OCI-LY1 (cell line): ENCODE measurements at regions not wholly inside any gene's neighbourhood (a gene's known extent, or its start where the extent isn't known, plus 50 kb on each side); places are given as distances from the start of the nearest gene placed in this dataset.

Experiments
- H2AFZ ChIP-seq: fragments of 200-600 bp; sonication (generic), shearing (Covaris generic); 2 replicates; pipeline ENCODE4 v1.6.0; 2014; ENCODE audit warnings: antibody characterized with exemption, mild to moderate bottlenecking, low read length
- H3F3A ChIP-seq: fragments of 200-600 bp; sonication (generic), shearing (Covaris generic); 2 replicates; pipeline ENCODE4 v1.6.0; 2014; ENCODE audit warnings: mild to moderate bottlenecking, antibody characterized with exemption, low read length, moderate library complexity; ENCODE audit not compliant: insufficient read depth
- H3K27ac ChIP-seq: fragments of 200-600 bp; sonication (generic); 2 replicates; pipeline ENCODE4 v1.5.1; 2014; ENCODE audit warnings: low read length, mixed run types, mild to moderate bottlenecking, low read depth; ENCODE audit not compliant: poor library complexity, severe bottlenecking
- H3K27me3 ChIP-seq: fragments of 200-600 bp; sonication (generic); 2 replicates; pipeline ENCODE4 v1.6.0; 2014; ENCODE audit warnings: antibody characterized with exemption, mild to moderate bottlenecking, low read length, moderate library complexity; ENCODE audit not compliant: insufficient read depth
- H3K36me3 ChIP-seq: fragments of 200-600 bp; sonication (generic); 2 replicates; pipeline ENCODE4 v1.6.1; 2014; ENCODE audit warnings: mild to moderate bottlenecking, antibody characterized with exemption, low read length, moderate library complexity, mixed read lengths; ENCODE audit not compliant: insufficient read depth
- H3K4me1 ChIP-seq: fragments of 200-600 bp; sonication (generic); 2 replicates; pipeline ENCODE4 v1.5.1; 2014; ENCODE audit warnings: mild to moderate bottlenecking, low read length, moderate library complexity; ENCODE audit not compliant: insufficient read depth, severe bottlenecking
- H3K4me2 ChIP-seq: fragments of 200-600 bp; sonication (generic), shearing (Covaris generic); 2 replicates; pipeline ENCODE4 v1.6.1; 2014; ENCODE audit warnings: low read length
- H3K4me3 ChIP-seq: fragments of 200-600 bp; sonication (generic); 2 replicates; pipeline ENCODE4 v1.5.1; 2014; ENCODE audit warnings: low read length, low read depth, mild to moderate bottlenecking, mixed read lengths; ENCODE audit not compliant: poor library complexity, severe bottlenecking
- H3K79me2 ChIP-seq: fragments of 200-600 bp; shearing (Covaris generic); 2 replicates; pipeline ENCODE4 v1.6.1; 2016; ENCODE audit warnings: mixed run types, low read length, mixed read lengths; ENCODE audit not compliant: insufficient read depth
- H3K9ac ChIP-seq: fragments of 200-600 bp; sonication (generic), shearing (Covaris generic); 2 replicates; pipeline ENCODE4 v1.6.1; 2014; ENCODE audit warnings: mild to moderate bottlenecking, low read length, mixed read lengths
- H3K9me2 ChIP-seq: fragments of 200-600 bp; sonication (generic), shearing (Covaris generic); 2 replicates; pipeline ENCODE4 v1.6.1; 2014; ENCODE audit warnings: low read depth, mild to moderate bottlenecking, low read length, mixed read lengths
- H3K9me3 ChIP-seq: fragments of 200-600 bp; shearing (Covaris generic); 2 replicates; pipeline ENCODE4 v1.6.1; 2014; ENCODE audit warnings: low read length, mixed read lengths
- H4K20me1 ChIP-seq: fragments of 200-600 bp; sonication (generic), shearing (Covaris generic); 2 replicates; pipeline ENCODE4 v1.6.0; 2016; ENCODE audit warnings: mild to moderate bottlenecking, low read length; ENCODE audit not compliant: insufficient read depth
- CTCF ChIP-seq: fragments of 200-600 bp; sonication (generic), shearing (Covaris generic); IDR thresholded peaks from 2 replicates; pipeline ENCODE4 v1.5.1; 2017; ENCODE audit warnings: mild to moderate bottlenecking, antibody characterized with exemption, low read length, moderate library complexity, mixed read lengths
- EZH2 ChIP-seq: fragments of 200-600 bp; sonication (generic), shearing (Covaris generic); IDR thresholded peaks from 2 replicates; pipeline ENCODE4 v1.8.0; 2017; ENCODE audit warnings: borderline replicate concordance, mixed run types, mild to moderate bottlenecking, antibody characterized with exemption, low read length, moderate library complexity, mixed read lengths

- TF ChIP-seq EZH2 (no peak), CTCF (no peak)
- no peak overlapping the region for H3K27ac ChIP-seq
- H3K4me3 ChIP-seq, result no peak overlapping the region
- no peak overlapping the region for H2AFZ ChIP-seq
- H3K79me2 ChIP-seq, result no peaks in the 10 kb centered on the region
- no peaks in the 10 kb centered on the region for H3K36me3 ChIP-seq
- no peaks in the 10 kb centered on the region for H4K20me1 ChIP-seq
- H3F3A ChIP-seq, result no peaks in the 10 kb centered on the region
- H3K27me3 ChIP-seq, result no peaks in the 10 kb centered on the region
- H3K9me3 ChIP-seq, result no peaks in the 10 kb centered on the region
- no peak overlapping the region for H3K4me2 ChIP-seq
- H3K4me1 ChIP-seq, result no peaks in the 10 kb centered on the region
- H3K9me2 ChIP-seq, result no peaks in the 10 kb centered on the region
- H3K9ac ChIP-seq, result no peak overlapping the region
These were observed 241.7 kb upstream of the CAMK1G start for GRCh38 chr1:209341673-209342420.

DNA sequence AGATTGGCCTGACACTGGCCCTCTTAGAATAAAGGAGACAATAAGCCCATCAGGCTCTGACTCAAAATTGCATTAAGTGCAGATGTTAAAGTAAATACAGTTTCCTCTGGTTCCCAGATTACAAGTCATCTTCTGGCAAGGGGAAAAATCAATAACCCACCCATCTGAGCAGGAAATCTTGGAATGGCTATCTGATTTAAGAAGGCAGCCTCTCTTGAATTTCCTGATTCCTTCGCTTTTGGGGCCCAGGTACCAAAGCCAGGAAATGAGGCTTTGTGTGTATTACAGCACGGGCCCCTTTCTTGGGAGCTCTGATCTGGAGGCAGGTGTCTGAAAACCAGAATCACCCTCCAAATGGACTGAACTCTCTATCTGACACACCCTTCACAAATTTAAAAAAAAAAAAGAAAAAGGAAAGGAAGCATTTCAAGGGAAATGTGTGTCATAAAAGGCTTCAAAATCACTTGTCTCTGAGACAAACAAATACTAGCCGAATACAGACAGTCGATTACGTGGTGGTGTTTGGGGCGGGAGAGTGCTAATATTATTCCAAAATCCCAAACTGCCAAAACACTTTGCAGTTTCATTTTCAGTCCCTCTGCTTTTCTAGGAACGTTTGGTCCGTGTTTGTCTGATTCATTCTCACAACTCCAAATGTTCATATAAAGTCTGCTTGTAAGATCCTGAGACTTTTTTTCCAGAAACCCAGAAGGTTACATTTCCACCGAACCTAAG, 240.9 kb upstream of the CAMK1G start:
- H2AFZ ChIP-seq, result no peak overlapping the region
- H3K79me2 ChIP-seq, result no peaks in the 10 kb centered on the region
- H4K20me1 ChIP-seq, result no peaks in the 10 kb centered on the region
- H3K4me3 ChIP-seq, result no peak overlapping the region
- no peaks in the 10 kb centered on the region for H3F3A ChIP-seq
- no peaks in the 10 kb centered on the region for H3K9me2 ChIP-seq
- H3K4me1 ChIP-seq, result no peaks in the 10 kb centered on the region
- H3K36me3 ChIP-seq, result no peaks in the 10 kb centered on the region
- TF ChIP-seq EZH2 (no peak), CTCF (no peak)
- H3K9me3 ChIP-seq, result no peaks in the 10 kb centered on the region
- H3K9ac ChIP-seq, result no peak overlapping the region
- H3K27me3 ChIP-seq, result no peaks in the 10 kb centered on the region
- no peak overlapping the region for H3K4me2 ChIP-seq
- no peak overlapping the region for H3K27ac ChIP-seq

- Histone ChIP-seq H3K9me3 (no peaks in the 10 kb centered on the region), H3K27ac (no peak overlapping the region), H2AFZ (no peak overlapping the region), H3F3A (no peaks in the 10 kb centered on the region), H3K9me2 (no peaks in the 10 kb centered on the region), H4K20me1 (no peaks in the 10 kb centered on the region), H3K36me3 (no peaks in the 10 kb centered on the region), H3K79me2 (no peaks in the 10 kb centered on the region), H3K4me2 (no peak overlapping the region), H3K9ac (no peak overlapping the region), H3K4me1 (no peaks in the 10 kb centered on the region), H3K27me3 (no peaks in the 10 kb centered on the region), H3K4me3 (no peak overlapping the region)
- no peak for TF ChIP-seq CTCF
- TF ChIP-seq EZH2, result no peak
These were observed 240.0 kb upstream of the CAMK1G start for GRCh38 chr1:209343511-209343910.
